GM21529 (cell line): ENCODE measurements at regions not wholly inside any gene's neighbourhood (a gene's known extent, or its start where the extent isn't known, plus 50 kb on each side); places are given as distances from the start of the nearest gene placed in this dataset.

Source experiments
- ATAC-seq: cut with Tn5 transposase; IDR thresholded peaks from one replicate; pipeline ENCODE4 v1.9.1; 2021; ENCODE audit not compliant: unreplicated experiment

- ATAC-seq, result no peak
These were observed 71.7 kb upstream of the MROH9 start for GRCh38 chr1:170863621-170864020.

GRCh38 chr1:170864238-170864637 is 71.1 kb upstream of the MROH9 start:
- ATAC-seq, result no peak

GRCh38 chr1:170864876-170865538 is 70.3 kb upstream of the MROH9 start:
- ATAC-seq, result no peak

GRCh38 chr1:170866646-170867045 is 68.7 kb upstream of the MROH9 start:
- no peak for ATAC-seq

- no peak for ATAC-seq
These were observed 63.5 kb upstream of the MROH9 start for GRCh38 chr1:170871868-170872267.

GRCh38 chr1:170872663-170873062 is 62.7 kb upstream of the MROH9 start:
- peak; percentile 96 for ATAC-seq

- no peak for ATAC-seq
These were observed 60.7 kb upstream of the MROH9 start for GRCh38 chr1:170874671-170875070.

- no peak for ATAC-seq
These were observed 53.8 kb upstream of the MROH9 start for GRCh38 chr1:170881268-170882265.
